Prostate gland (tissue), 2 donors: ENCODE measurements at regions not wholly inside any gene's neighbourhood (a gene's known extent, or its start where the extent isn't known, plus 50 kb on each side); places are given as distances from the start of the nearest gene placed in this dataset.

Source experiments
- DNase-seq: peaks from one replicate; pipeline ENCODE4 v3.0.0-alpha.2; 2019; ENCODE audit warnings: low spot score
- H3K27ac ChIP-seq, 2 donors: fragments of 200-600 bp; sonication (generic); 2 replicates each; pipeline ENCODE4 v1.5.1; 2017 to 2019
- H3K27me3 ChIP-seq: fragments of 200-600 bp; sonication (generic); replicated peaks from 2 replicates; pipeline ENCODE4 v1.5.1; 2019; ENCODE audit not compliant: insufficient read depth
- H3K36me3 ChIP-seq, 2 donors: fragments of 200-600 bp; sonication (generic); 1 replicate in 1 of 2; 2 replicates in 1 of 2; pipeline versions ENCODE4 v1.5.1 to v1.8.1; 2017 to 2019
- H3K4me1 ChIP-seq: fragments of 200-600 bp; sonication (generic); replicated peaks from 2 replicates; pipeline ENCODE4 v1.5.1; 2019
- H3K4me3 ChIP-seq, 2 donors: fragments of 200-600 bp; sonication (generic); 2 replicates each; pipeline ENCODE4 v1.5.1; 2017 to 2019
- H3K9me3 ChIP-seq: fragments of 200-600 bp; sonication (generic); 2 replicates; pipeline ENCODE4 v1.5.1; 2017
- POLR2A ChIP-seq: fragments of 450-650 bp; IDR thresholded peaks from one replicate; pipeline ENCODE4 v1.6.1; 2016; ENCODE audit warnings: antibody characterized with exemption, mild to moderate bottlenecking
- POLR2AphosphoS5 ChIP-seq: sonication (generic); formaldehyde crosslinking; IDR thresholded peaks from one replicate; pipeline ENCODE4 v1.6.1; 2017; ENCODE audit warnings: antibody characterized with exemption
- WGBS: methylation state at CpG from one replicate; pipeline ENCODE4 v1.1.5; 2018; 5-methylcytosine and 5-hydroxymethylcytosine counted together
- intact Hi-C: fragments of 100-400 bp; cut with DNase I; formaldehyde crosslinking; loops from one replicate; pipeline ENCODE4 v1.14.2; 2022
- TF ChIP-seq, protein P1 (sequence below), 4 experiments: fragments of 200-600 bp in 2 of 4; fragments of 450-650 bp in 2 of 4; sonication (generic) in 2 of 4; IDR thresholded peaks; 1 replicate in 3 of 4; 2 replicates in 1 of 4; pipeline ENCODE4 v1.5.1; 2016 to 2019; ENCODE audit warnings: antibody characterized with exemption in 4 of 4, mild to moderate bottlenecking in 2 of 4, moderate library complexity in 2 of 4

DNA sequence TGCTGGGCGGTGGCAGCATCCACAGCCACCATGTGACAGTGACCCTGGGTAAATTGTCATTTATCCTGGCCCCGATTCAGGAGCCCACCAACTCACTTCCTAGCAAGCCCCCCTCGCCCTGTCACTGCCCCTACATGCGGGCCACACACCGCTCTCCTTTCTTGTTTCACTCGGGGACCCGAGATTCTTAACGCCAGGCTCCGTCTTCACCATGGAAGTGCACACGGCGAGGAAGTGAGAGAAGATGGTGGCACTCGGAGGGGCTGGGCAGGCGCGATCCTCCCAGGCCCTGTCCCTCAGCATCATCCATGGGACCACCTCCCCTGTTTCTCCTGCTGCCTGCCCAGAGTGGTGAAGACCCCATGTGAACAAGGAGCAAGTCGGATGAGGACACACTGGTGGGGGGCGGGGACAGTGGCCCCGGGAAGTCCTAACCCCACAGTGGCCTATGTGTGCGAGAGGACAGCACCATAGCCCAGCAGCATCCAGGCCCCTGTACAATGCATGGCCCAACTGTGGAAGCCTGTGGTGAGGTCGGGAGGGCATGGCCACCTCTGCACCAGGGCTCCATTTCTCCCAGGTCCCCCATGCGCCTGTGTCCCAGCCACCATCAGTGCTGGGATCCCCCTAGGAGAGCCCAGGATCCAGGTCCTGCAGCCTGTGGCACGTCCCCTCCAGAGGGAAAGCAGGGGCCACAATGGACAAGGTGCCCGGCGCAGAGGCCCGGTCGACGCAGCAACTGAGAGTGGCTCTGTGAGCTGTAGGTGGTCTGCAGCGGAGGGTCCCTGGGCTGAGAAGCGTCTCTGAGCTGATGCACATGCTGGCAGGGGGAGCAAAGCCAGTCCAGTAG lies 262.8 kb downstream of the BRD1 start:
- DNase-seq, result no peak
- Histone ChIP-seq H3K27me3 (no peaks in the 10 kb centered on the region), H3K9me3 (no peaks in the 10 kb centered on the region), H3K4me1 (no peaks in the 10 kb centered on the region), H3K4me3 (no peak overlapping the region), H3K36me3 (no peaks in the 10 kb centered on the region), H3K27ac (no peak overlapping the region)
- TF ChIP-seq POLR2AphosphoS5 (no peak), POLR2A (no peak)
- 94% methylated on average over 28 of the region's 28 CpGs for WGBS
- intact Hi-C loops, result no loop called here

DNA sequence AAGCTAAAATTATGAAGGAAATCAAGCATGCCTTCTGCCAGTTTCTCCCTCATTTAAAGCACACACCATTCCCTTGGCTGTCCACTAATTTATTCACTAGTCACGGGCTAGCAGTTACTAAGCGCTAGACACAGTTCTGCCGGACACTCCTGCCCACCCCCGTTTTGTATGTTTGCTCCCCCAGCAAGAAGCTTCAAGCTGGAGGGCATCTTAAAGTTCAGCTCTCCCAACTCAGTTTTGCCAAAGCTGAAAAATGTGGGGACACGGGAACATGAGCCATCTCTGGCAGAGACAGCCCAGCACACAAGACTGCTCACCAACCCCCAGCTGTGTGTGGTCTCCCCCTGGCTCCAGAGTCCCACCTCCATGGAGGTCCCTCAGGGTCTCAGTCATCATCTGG lies 263.6 kb downstream of the BRD1 start:
- no peak overlapping the region for H3K27ac ChIP-seq
- WGBS, result 79% methylated on average over 5 of the region's 5 CpGs
- no peaks in the 10 kb centered on the region for H3K4me1 ChIP-seq
- no peaks in the 10 kb centered on the region for H3K9me3 ChIP-seq
- DNase-seq, result no peak
- no peak for TF ChIP-seq POLR2A
- TF ChIP-seq POLR2AphosphoS5, result no peak
- TF ChIP-seq, protein P1, sequence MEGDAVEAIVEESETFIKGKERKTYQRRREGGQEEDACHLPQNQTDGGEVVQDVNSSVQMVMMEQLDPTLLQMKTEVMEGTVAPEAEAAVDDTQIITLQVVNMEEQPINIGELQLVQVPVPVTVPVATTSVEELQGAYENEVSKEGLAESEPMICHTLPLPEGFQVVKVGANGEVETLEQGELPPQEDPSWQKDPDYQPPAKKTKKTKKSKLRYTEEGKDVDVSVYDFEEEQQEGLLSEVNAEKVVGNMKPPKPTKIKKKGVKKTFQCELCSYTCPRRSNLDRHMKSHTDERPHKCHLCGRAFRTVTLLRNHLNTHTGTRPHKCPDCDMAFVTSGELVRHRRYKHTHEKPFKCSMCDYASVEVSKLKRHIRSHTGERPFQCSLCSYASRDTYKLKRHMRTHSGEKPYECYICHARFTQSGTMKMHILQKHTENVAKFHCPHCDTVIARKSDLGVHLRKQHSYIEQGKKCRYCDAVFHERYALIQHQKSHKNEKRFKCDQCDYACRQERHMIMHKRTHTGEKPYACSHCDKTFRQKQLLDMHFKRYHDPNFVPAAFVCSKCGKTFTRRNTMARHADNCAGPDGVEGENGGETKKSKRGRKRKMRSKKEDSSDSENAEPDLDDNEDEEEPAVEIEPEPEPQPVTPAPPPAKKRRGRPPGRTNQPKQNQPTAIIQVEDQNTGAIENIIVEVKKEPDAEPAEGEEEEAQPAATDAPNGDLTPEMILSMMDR (IDR thresholded peaks at IDR 0.05), result no peak
- H3K4me3 ChIP-seq, result no peak overlapping the region
- intact Hi-C loops, result no loop called here
- H3K36me3 ChIP-seq, result no peaks in the 10 kb centered on the region
- no peaks in the 10 kb centered on the region for H3K27me3 ChIP-seq

DNA sequence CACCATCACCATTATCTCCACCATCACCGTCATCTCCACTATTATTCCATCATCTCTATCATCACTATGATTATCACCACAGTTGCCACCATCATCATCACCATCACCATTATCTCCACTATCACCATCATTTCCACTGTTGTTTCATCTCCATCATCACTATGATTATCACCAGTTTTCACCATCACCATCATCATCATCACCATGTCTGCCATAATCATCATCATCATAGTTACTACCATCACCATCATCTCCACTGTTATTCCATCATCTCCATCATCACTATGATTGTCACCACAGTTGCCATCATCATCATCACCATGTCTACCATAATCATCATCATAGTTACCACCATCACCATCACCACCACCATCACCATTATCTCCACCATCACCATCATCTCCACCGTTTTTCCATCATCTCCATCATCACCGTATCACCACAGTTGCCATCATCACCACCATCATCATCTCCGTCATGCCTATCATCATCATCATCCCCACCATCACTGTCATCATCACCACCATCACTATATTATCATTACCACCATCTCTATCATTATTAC lies 264.9 kb downstream of the BRD1 start:
- Histone ChIP-seq H3K4me3 (no peak overlapping the region), H3K27ac (no peak overlapping the region), H3K36me3 (no peaks in the 10 kb centered on the region), H3K9me3 (no peaks in the 10 kb centered on the region), H3K4me1 (no peaks in the 10 kb centered on the region), H3K27me3 (no peaks in the 10 kb centered on the region)
- intact Hi-C loops, result no loop called here
- DNase-seq, result no peak
- 94% methylated on average over 4 of the region's 4 CpGs for WGBS
- TF ChIP-seq, protein P1 (IDR thresholded peaks at IDR 0.05), result no peak
- no peak for TF ChIP-seq POLR2AphosphoS5
- no peak for TF ChIP-seq POLR2A

DNA sequence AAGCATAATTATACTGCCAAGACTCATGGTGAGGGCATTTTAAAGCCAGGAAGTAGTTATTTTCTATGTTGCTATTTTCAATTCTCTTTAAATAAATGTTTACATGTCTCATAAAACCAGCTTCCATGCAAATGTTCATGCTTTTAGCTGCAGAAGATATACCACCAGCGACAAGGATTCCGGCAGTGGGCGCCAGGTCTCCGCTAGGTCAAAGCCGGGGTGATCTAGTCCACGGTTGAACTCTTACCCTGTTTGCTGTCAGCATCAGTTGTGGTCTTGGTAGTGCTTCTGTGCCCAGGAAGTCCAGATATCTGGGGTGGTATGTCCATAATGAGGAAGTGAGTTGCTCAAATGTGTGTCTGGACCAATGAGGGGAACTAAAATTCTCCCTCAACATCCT lies 265.7 kb downstream of the BRD1 start:
- WGBS, result 83% methylated on average over 6 of the region's 6 CpGs
- TF ChIP-seq POLR2A (no peak), POLR2AphosphoS5 (no peak)
- TF ChIP-seq, protein P1 (IDR thresholded peaks at IDR 0.05), result no peak
- H3K4me3 ChIP-seq, result no peak overlapping the region
- H3K27ac ChIP-seq, result no peak overlapping the region
- no peaks in the 10 kb centered on the region for H3K4me1 ChIP-seq
- intact Hi-C loops, result no loop called here
- no peaks in the 10 kb centered on the region for H3K27me3 ChIP-seq
- H3K9me3 ChIP-seq, result no peaks in the 10 kb centered on the region
- no peak for DNase-seq
- H3K36me3 ChIP-seq, result no peaks in the 10 kb centered on the region

DNA sequence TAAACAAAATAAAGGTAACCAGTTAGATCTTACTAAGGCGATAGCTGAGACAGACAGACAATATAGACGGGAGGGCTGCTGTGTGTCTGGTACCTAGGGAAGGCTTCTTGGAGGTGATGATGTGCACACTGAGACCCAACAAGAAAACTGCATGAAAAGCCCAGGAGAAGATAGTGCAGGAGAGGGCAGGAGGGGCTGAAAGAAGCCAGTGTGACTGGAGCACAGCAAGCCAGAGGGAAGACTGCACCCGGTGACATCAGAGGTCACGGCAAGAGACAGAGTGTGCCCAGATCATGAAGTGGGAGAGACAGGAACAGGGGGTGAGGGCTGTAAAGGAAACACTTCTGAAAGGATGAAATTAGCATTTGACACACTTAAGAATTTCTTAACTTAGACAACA lies 266.3 kb downstream of the BRD1 start:
- no peak for TF ChIP-seq POLR2A
- TF ChIP-seq, protein P1 (IDR thresholded peaks at IDR 0.05), result no peak
- no peak for TF ChIP-seq POLR2AphosphoS5
- no peaks in the 10 kb centered on the region for H3K36me3 ChIP-seq
- WGBS, result 73% methylated on average over 4 of the region's 4 CpGs
- no peaks in the 10 kb centered on the region for H3K9me3 ChIP-seq
- H3K27me3 ChIP-seq, result no peaks in the 10 kb centered on the region
- H3K4me1 ChIP-seq, result no peaks in the 10 kb centered on the region
- no peak overlapping the region for H3K4me3 ChIP-seq
- intact Hi-C loops, result no loop called here
- no peak overlapping the region for H3K27ac ChIP-seq
- no peak for DNase-seq
